IMR-90 (cell line): ENCODE measurements at regions not wholly inside any gene's neighbourhood (a gene's known extent, or its start where the extent isn't known, plus 50 kb on each side); places are given as distances from the start of the nearest gene placed in this dataset.

Source experiments
- ATAC-seq: fragments of 200-7000 bp; cut with Tn5 transposase; 2 replicates; pipeline ENCODE4 v1.9.1; 2020; ENCODE audit warnings: low read depth, mild to moderate bottlenecking, moderate library complexity
- BruUV-seq: library from RNA; stranded (reverse); fragments of 400-500 nt; replicated peaks from 2 replicates; lab custom pipeline; 2021; lab: Mats Ljungman, UMichigan
- CTCF ChIA-PET: fragments of 300-600 bp; formaldehyde crosslinking; extraction: SDS; loops from one replicate; lab custom pipeline; 2021; ENCODE audit warnings: antibody characterized with exemption; lab: Yijun Ruan, JAX
- POLR2A ChIA-PET: fragments of 300-600 bp; sonication (Branson Sonifier 250); formaldehyde crosslinking; loops from one replicate; lab custom pipeline; 2022; ENCODE audit warnings: antibody characterized with exemption; ENCODE audit not compliant: unreplicated experiment; lab: Charles Lee
- DNase-seq: peaks from one replicate; pipeline ENCODE4 v3.0.0; 2013
- H2AFZ ChIP-seq: replicated peaks from 2 replicates; pipeline ENCODE3; 2013; ENCODE audit warnings: low read length, mild to moderate bottlenecking; ENCODE audit not compliant: poor library complexity
- H2AK5ac ChIP-seq: 2 replicates; pipeline ENCODE4 v1.6.1; 2013; ENCODE audit warnings: low read depth, low read length, inconsistent platforms
- H2AK9ac ChIP-seq: replicated peaks from 2 replicates; pipeline ENCODE3; 2013; ENCODE audit warnings: mild to moderate bottlenecking, low read depth, low read length, moderate library complexity; ENCODE audit not compliant: poor library complexity
- H2BK120ac ChIP-seq: 2 replicates; pipeline ENCODE4 v1.6.1; 2013; ENCODE audit warnings: low read depth, low read length, inconsistent platforms
- H2BK15ac ChIP-seq: 3 replicates; pipeline ENCODE4 v1.6.1; 2013; ENCODE audit warnings: low read depth, low read length, inconsistent platforms
- H2BK20ac ChIP-seq: 2 replicates; pipeline ENCODE4 v1.6.1; 2013; ENCODE audit warnings: low read depth, mild to moderate bottlenecking, inconsistent platforms, low read length, moderate library complexity
- H2BK5ac ChIP-seq: 2 replicates; pipeline ENCODE4 v1.6.1; 2013; ENCODE audit warnings: mild to moderate bottlenecking, low read depth, low read length, inconsistent platforms; ENCODE audit not compliant: poor library complexity, severe bottlenecking
- H3K14ac ChIP-seq: replicated peaks from 2 replicates; pipeline ENCODE4 v1.6.1; 2013; ENCODE audit warnings: low read depth, low read length, inconsistent platforms
- H3K18ac ChIP-seq: 2 replicates; pipeline ENCODE4 v1.6.1; 2013; ENCODE audit warnings: low read depth, low read length, control low read depth
- H3K23ac ChIP-seq: 2 replicates; pipeline ENCODE4 v1.6.1; 2013; ENCODE audit warnings: low read depth, low read length, inconsistent platforms
- H3K27ac ChIP-seq: 2 replicates; pipeline ENCODE4 v1.5.1; 2013; ENCODE audit warnings: mild to moderate bottlenecking, control low read depth, low read length; ENCODE audit not compliant: insufficient read depth
- H3K27me3 ChIP-seq: 2 replicates; pipeline ENCODE4 v1.6.1; 2013; ENCODE audit warnings: low read length; ENCODE audit not compliant: control insufficient read depth, insufficient read depth
- H3K36me3 ChIP-seq: 2 replicates; pipeline ENCODE4 v1.6.1; 2013; ENCODE audit warnings: low read length, mixed read lengths; ENCODE audit not compliant: control insufficient read depth, insufficient read depth
- H3K4ac ChIP-seq: 2 replicates; pipeline ENCODE4 v1.6.1; 2013; ENCODE audit warnings: low read depth, low read length, inconsistent platforms
- H3K4me1 ChIP-seq: 2 replicates; pipeline ENCODE4 v1.6.1; 2013; ENCODE audit warnings: low read length, mixed read lengths; ENCODE audit not compliant: control insufficient read depth, insufficient read depth
- H3K4me2 ChIP-seq: 2 replicates; pipeline ENCODE4 v1.6.1; 2013; ENCODE audit warnings: low read depth, mild to moderate bottlenecking, control low read depth, low read length, moderate library complexity
- H3K4me3 ChIP-seq: 2 replicates; pipeline ENCODE4 v1.5.1; 2013; ENCODE audit warnings: low read depth, mild to moderate bottlenecking, control low read depth, low read length, moderate library complexity; ENCODE audit not compliant: insufficient read depth
- H3K56ac ChIP-seq: 2 replicates; pipeline ENCODE4 v1.6.1; 2013; ENCODE audit warnings: low read length, inconsistent platforms; ENCODE audit not compliant: insufficient read depth; ENCODE audit errors: extremely low read depth
- H3K79me1 ChIP-seq, 2 experiments: 2 replicates each; pipeline ENCODE4 v1.6.1; 2013; ENCODE audit warnings: low read length in 2 of 2, inconsistent platforms in 1 of 2, low read depth in 1 of 2
- H3K9ac ChIP-seq: 2 replicates; pipeline ENCODE4 v1.6.1; 2013; ENCODE audit warnings: low read depth, low read length, control low read depth
- H3K9me1 ChIP-seq: 2 replicates; pipeline ENCODE4 v1.6.1; 2013; ENCODE audit warnings: low read length, inconsistent platforms; ENCODE audit not compliant: insufficient read depth
- H3K9me3 ChIP-seq: 2 replicates; pipeline ENCODE4 v1.6.1; 2013; ENCODE audit warnings: low read length; ENCODE audit not compliant: control insufficient read depth, insufficient read depth
- H4K20me1 ChIP-seq: 2 replicates; pipeline ENCODE4 v1.6.1; 2013; ENCODE audit warnings: low read length, inconsistent platforms; ENCODE audit not compliant: insufficient read depth
- H4K5ac ChIP-seq: 2 replicates; pipeline ENCODE4 v1.6.1; 2013; ENCODE audit warnings: mild to moderate bottlenecking, low read depth, low read length, control low read depth
- H4K8ac ChIP-seq, 2 experiments: 2 replicates each; pipeline ENCODE4 v1.6.1; 2013; ENCODE audit warnings: low read depth in 2 of 2, low read length in 2 of 2, control low read depth in 1 of 2, inconsistent platforms in 1 of 2
- H4K91ac ChIP-seq: 2 replicates; pipeline ENCODE4 v1.6.1; 2013; ENCODE audit warnings: low read depth, low read length, inconsistent platforms; ENCODE audit not compliant: insufficient read depth
- BHLHE40 ChIP-seq: fragments of 150-350 bp; IDR thresholded peaks from 2 replicates; pipeline ENCODE4 v1.6.1; 2016; ENCODE audit warnings: mild to moderate bottlenecking, low read depth, low read length
- CEBPB ChIP-seq: IDR thresholded peaks from 2 replicates; pipeline ENCODE4 v1.6.1; 2012; ENCODE audit warnings: low read depth, low read length, improper control_type of control experiment
- CHD1 ChIP-seq: IDR thresholded peaks from 2 replicates; pipeline ENCODE4 v1.6.1; 2012; ENCODE audit warnings: low read depth, low read length, improper control_type of control experiment
- FOS ChIP-seq: fragments of 150-350 bp; IDR thresholded peaks from 2 replicates; pipeline ENCODE4 v1.6.1; 2016; ENCODE audit warnings: low read depth, low read length
- MAFK ChIP-seq: IDR thresholded peaks from 2 replicates; pipeline ENCODE4 v1.6.1; 2012; ENCODE audit warnings: low read depth, low read length, improper control_type of control experiment
- MAZ ChIP-seq: IDR thresholded peaks from 2 replicates; pipeline ENCODE4 v1.6.1; 2012; ENCODE audit warnings: low read depth, mild to moderate bottlenecking, low read length, improper control_type of control experiment, moderate library complexity, borderline replicate concordance
- MXI1 ChIP-seq: IDR thresholded peaks from 2 replicates; pipeline ENCODE4 v1.6.1; 2012; ENCODE audit warnings: low read depth, mild to moderate bottlenecking, low read length, moderate library complexity, borderline replicate concordance
- NFE2L2 ChIP-seq: fragments of 150-350 bp; IDR thresholded peaks from 2 replicates; pipeline ENCODE4 v1.6.1; 2016; ENCODE audit warnings: low read depth, mild to moderate bottlenecking, low read length
- POLR2A ChIP-seq: IDR thresholded peaks from 2 replicates; pipeline ENCODE4 v1.6.1; 2012; ENCODE audit warnings: mild to moderate bottlenecking, low read depth, low read length
- RAD21 ChIP-seq: IDR thresholded peaks from 2 replicates; pipeline ENCODE4 v1.6.1; 2012; ENCODE audit warnings: low read length, improper control_type of control experiment
- RCOR1 ChIP-seq: IDR thresholded peaks from 2 replicates; pipeline ENCODE4 v1.6.1; 2012; ENCODE audit warnings: mild to moderate bottlenecking, low read length, improper control_type of control experiment; ENCODE audit not compliant: insufficient replicate concordance
- RFX5 ChIP-seq: IDR thresholded peaks from 2 replicates; pipeline ENCODE4 v1.8.0; 2012; ENCODE audit warnings: low read depth, mild to moderate bottlenecking, low read length, moderate library complexity
- SMC3 ChIP-seq: fragments of 150-350 bp; IDR thresholded peaks from 2 replicates; pipeline ENCODE4 v1.6.1; 2016; ENCODE audit warnings: low read depth, mild to moderate bottlenecking, antibody characterized with exemption, low read length, moderate library complexity
- USF2 ChIP-seq: fragments of 150-350 bp; IDR thresholded peaks from 2 replicates; pipeline ENCODE4 v1.6.1; 2017; ENCODE audit warnings: mild to moderate bottlenecking, antibody characterized with exemption, low read length, low read depth
- WGBS, 2 experiments: methylation state at CpG; one replicate each; pipeline versions ENCODE4 v1.1.5 to v1.1.7; 2013; ENCODE audit warnings: missing lambda C conversion rate in 2 of 2; ENCODE audit not compliant: insufficient read length in 1 of 2; ENCODE audit errors: extremely low coverage in 2 of 2; 5-methylcytosine and 5-hydroxymethylcytosine counted together
- dilution Hi-C: fragments of 300-500 bp; cut with HindIII; formaldehyde crosslinking; loops from one replicate; pipeline ENCODE4 v1.14.3; 2018; ENCODE audit warnings: low sequenced_read_pairs; ENCODE audit not compliant: unreplicated experiment
- in situ Hi-C: fragments of 300-500 bp; cut with MboI; formaldehyde crosslinking; loops from 3 replicates; pipeline ENCODE4 v1.14.3; 2019; ENCODE audit warnings: low sequenced_read_pairs, inconsistent platforms, mixed read lengths
- intact Hi-C: fragments of 100-400 bp; cut with micrococcal nuclease; formaldehyde crosslinking; loops from 2 replicates; pipeline ENCODE4 v1.10.0; 2022
- TF ChIP-seq, protein P1 (sequence below): fragments of 150-350 bp; IDR thresholded peaks from 2 replicates; pipeline ENCODE4 v1.6.1; 2016; ENCODE audit warnings: low read depth, mild to moderate bottlenecking, low read length, moderate library complexity, borderline replicate concordance
- TF ChIP-seq, protein P2 (sequence below): conservative IDR thresholded peaks from 2 replicates; pipeline ENCODE4 v1.5.1; 2012; ENCODE audit warnings: mild to moderate bottlenecking, low read depth, low read length, improper control_type of control experiment

DNA sequence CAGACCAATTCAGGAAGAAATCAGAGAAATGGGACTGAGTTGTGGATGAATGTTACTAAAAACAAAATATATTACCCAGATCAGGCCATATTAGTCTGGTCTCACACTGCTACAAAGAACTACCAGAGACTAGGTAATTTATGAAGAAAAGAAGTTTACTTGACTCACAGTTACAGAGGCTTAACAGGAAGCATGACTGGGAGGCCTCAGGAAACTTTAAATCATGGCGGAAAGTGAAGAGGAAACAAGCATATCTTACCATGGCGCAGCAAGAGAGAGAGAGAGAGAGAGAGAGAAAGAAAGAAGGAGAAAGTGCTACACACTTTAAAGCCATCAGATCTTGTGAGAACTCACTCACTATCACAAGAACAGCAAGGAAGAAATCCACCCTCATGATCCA lies 636.8 kb upstream of the GRM3 start:
- Histone ChIP-seq H2BK15ac (no peak overlapping the region), H4K5ac (no peak overlapping the region), H3K23ac (no peak overlapping the region), H3K27me3 (no peaks in the 10 kb centered on the region), H4K8ac (no peak overlapping the region), H2AK5ac (no peak overlapping the region), H3K4ac (no peak overlapping the region), H2BK120ac (no peak overlapping the region), H3K36me3 (no peaks in the 10 kb centered on the region), H3K56ac (no peak overlapping the region), H3K9ac (no peak overlapping the region), H3K4me2 (no peak overlapping the region), H3K9me1 (no peaks in the 10 kb centered on the region), H3K4me1 (no peaks in the 10 kb centered on the region), H2AK9ac (no peak overlapping the region), H3K4me3 (no peak overlapping the region), H2BK20ac (no peak overlapping the region), H4K20me1 (no peaks in the 10 kb centered on the region), H3K18ac (no peak overlapping the region), H3K9me3 (peaks cover 13% of the 10 kb centered on the region; the same call in 1 of the 2 replicates), H3K14ac (no peak overlapping the region), H4K91ac (no peak overlapping the region), H3K79me1 (no peaks in the 10 kb centered on the region), H2BK5ac (no peak overlapping the region), H3K27ac (no peak overlapping the region), H2AFZ (no peak overlapping the region)
- BruUV-seq, result no TSS peak
- no peak for ATAC-seq
- dilution Hi-C loops, result no loop called here
- TF ChIP-seq RFX5 (no peak), CHD1 (no peak), MXI1 (no peak), MAZ (no peak), SMC3 (no peak), BHLHE40 (no peak), RAD21 (no peak), RCOR1 (no peak), NFE2L2 (no peak), CEBPB (no peak), POLR2A (no peak), USF2 (no peak), FOS (no peak), MAFK (no peak)
- TF ChIP-seq, protein P1, sequence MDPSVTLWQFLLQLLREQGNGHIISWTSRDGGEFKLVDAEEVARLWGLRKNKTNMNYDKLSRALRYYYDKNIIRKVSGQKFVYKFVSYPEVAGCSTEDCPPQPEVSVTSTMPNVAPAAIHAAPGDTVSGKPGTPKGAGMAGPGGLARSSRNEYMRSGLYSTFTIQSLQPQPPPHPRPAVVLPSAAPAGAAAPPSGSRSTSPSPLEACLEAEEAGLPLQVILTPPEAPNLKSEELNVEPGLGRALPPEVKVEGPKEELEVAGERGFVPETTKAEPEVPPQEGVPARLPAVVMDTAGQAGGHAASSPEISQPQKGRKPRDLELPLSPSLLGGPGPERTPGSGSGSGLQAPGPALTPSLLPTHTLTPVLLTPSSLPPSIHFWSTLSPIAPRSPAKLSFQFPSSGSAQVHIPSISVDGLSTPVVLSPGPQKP, result no peak
- TF ChIP-seq, protein P2, sequence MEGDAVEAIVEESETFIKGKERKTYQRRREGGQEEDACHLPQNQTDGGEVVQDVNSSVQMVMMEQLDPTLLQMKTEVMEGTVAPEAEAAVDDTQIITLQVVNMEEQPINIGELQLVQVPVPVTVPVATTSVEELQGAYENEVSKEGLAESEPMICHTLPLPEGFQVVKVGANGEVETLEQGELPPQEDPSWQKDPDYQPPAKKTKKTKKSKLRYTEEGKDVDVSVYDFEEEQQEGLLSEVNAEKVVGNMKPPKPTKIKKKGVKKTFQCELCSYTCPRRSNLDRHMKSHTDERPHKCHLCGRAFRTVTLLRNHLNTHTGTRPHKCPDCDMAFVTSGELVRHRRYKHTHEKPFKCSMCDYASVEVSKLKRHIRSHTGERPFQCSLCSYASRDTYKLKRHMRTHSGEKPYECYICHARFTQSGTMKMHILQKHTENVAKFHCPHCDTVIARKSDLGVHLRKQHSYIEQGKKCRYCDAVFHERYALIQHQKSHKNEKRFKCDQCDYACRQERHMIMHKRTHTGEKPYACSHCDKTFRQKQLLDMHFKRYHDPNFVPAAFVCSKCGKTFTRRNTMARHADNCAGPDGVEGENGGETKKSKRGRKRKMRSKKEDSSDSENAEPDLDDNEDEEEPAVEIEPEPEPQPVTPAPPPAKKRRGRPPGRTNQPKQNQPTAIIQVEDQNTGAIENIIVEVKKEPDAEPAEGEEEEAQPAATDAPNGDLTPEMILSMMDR, result no peak
- DNase-seq, result no peak
- intact Hi-C loops, result no loop called here
- in situ Hi-C loops, result no loop called here
- POLR2A ChIA-PET, result no interaction called here
- WGBS, 2 experiments, result no CpG with 5 or more reads among the region's 2 CpGs
- CTCF ChIA-PET, result interaction anchor here (0.5 kb wide), 1 partner anchor 10 kb away, joined by 5 read pairs; no protein-coding TSS in a partner anchor
